Right atrium auricular region (tissue), 2 donors: ENCODE measurements at regions not wholly inside any gene's neighbourhood (a gene's known extent, or its start where the extent isn't known, plus 50 kb on each side); places are given as distances from the start of the nearest gene placed in this dataset.

Experiments used
- DNase-seq: peaks from one replicate; pipeline ENCODE4 v3.0.0-alpha.2; 2019; ENCODE audit warnings: low spot score
- H3K27ac ChIP-seq, 2 donors: fragments of 200-600 bp; sonication (generic); 1 replicate in 1 of 2; 2 replicates in 1 of 2; pipeline ENCODE4 v1.5.1; 2016 to 2019
- H3K27me3 ChIP-seq, 2 donors: fragments of 200-600 bp; sonication (generic); one replicate each; pipeline versions ENCODE4 v1.5.1 to v1.6.0; 2017 to 2019
- H3K36me3 ChIP-seq: fragments of 200-600 bp; sonication (generic); one replicate; pipeline ENCODE4 v1.5.1; 2016
- H3K4me1 ChIP-seq, 2 donors: fragments of 200-600 bp; sonication (generic); one replicate each; pipeline versions ENCODE4 v1.5.1 to v1.6.0; 2017 to 2019
- H3K4me3 ChIP-seq, 2 donors: fragments of 200-600 bp; sonication (generic); 1 replicate in 1 of 2; 2 replicates in 1 of 2; pipeline ENCODE4 v1.5.1; 2017 to 2019; ENCODE audit warnings: mild to moderate bottlenecking in 1 of 2, moderate library complexity in 1 of 2
- H3K9me3 ChIP-seq, 2 donors: fragments of 200-600 bp; sonication (generic); one replicate each; pipeline ENCODE4 v1.5.1; 2019
- TF ChIP-seq, protein P1 (sequence below), 2 donors: fragments of 200-600 bp; sonication (generic); IDR thresholded peaks; one replicate each; pipeline ENCODE4 v1.5.1; 2019; ENCODE audit warnings: antibody characterized with exemption in 2 of 2

DNA sequence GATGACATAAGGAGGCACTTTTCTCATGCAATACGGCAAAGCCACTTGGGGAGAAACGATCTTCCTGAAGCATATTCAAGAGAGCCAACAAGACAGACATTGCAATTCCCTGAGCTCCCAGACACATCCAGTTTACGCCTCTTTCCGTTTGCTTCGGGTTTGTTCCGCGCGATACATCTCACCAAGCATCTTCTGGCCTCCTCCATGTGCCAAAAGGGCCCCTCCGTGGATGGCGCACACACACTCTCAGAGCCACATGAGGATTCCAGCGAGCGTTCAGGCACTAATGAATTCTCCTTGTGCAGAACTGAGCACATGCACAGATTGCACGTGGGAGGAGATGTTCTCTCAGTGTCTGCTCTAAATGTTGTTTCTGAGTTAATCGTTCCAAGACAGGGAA, 146.7 kb upstream of the SHISA6 start:
- Histone ChIP-seq H3K4me1 (no peaks in the 10 kb centered on the region), H3K4me3 (no peak overlapping the region), H3K27me3 (no peaks in the 10 kb centered on the region), H3K9me3 (no peaks in the 10 kb centered on the region), H3K27ac (no peak overlapping the region), H3K36me3 (no peaks in the 10 kb centered on the region)
- TF ChIP-seq, protein P1, sequence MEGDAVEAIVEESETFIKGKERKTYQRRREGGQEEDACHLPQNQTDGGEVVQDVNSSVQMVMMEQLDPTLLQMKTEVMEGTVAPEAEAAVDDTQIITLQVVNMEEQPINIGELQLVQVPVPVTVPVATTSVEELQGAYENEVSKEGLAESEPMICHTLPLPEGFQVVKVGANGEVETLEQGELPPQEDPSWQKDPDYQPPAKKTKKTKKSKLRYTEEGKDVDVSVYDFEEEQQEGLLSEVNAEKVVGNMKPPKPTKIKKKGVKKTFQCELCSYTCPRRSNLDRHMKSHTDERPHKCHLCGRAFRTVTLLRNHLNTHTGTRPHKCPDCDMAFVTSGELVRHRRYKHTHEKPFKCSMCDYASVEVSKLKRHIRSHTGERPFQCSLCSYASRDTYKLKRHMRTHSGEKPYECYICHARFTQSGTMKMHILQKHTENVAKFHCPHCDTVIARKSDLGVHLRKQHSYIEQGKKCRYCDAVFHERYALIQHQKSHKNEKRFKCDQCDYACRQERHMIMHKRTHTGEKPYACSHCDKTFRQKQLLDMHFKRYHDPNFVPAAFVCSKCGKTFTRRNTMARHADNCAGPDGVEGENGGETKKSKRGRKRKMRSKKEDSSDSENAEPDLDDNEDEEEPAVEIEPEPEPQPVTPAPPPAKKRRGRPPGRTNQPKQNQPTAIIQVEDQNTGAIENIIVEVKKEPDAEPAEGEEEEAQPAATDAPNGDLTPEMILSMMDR (IDR thresholded peaks at IDR 0.05), result no peak
- no peak for DNase-seq

DNA sequence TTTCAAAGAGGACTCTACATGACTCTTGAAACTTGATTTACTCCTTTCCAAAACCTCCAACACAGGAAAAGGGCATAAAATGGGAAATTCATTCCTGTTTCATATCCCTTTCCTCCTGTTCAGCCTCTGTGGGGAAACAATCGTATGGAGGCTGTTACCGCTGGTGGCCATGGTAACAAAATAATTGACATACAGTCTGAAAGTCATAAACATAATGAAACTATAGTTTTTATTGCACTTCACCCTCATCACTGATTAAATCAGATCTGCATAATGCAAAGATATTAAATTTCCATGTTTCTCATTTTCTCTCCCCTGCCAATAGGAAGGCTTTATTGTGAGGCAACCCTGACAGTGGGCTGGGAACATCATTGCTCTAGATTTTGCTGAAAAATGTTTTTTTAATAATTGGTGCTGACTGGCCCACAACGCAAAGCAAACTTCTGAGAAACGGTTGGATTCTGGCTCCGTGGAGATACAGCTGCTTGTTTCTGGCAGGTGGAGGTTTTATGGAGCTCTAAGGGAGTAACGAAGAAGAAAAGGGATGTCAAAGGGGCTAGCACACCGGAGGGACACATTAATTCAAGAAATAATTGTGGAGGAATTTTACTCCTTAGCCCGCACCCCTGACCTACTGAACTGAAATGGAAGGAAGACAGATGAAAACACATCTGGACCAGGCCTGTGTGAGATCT, 154.2 kb upstream of the SHISA6 start:
- H3K4me1 ChIP-seq, result no peaks in the 10 kb centered on the region
- H3K4me3 ChIP-seq, result no peak overlapping the region
- TF ChIP-seq, protein P1 (IDR thresholded peaks at IDR 0.05), result no peak
- no peaks in the 10 kb centered on the region for H3K9me3 ChIP-seq
- no peaks in the 10 kb centered on the region for H3K36me3 ChIP-seq
- peaks cover 0 to 1% of the 10 kb centered on the region in 2 donors for H3K27me3 ChIP-seq
- no peak overlapping the region for H3K27ac ChIP-seq
- no peak for DNase-seq

DNA sequence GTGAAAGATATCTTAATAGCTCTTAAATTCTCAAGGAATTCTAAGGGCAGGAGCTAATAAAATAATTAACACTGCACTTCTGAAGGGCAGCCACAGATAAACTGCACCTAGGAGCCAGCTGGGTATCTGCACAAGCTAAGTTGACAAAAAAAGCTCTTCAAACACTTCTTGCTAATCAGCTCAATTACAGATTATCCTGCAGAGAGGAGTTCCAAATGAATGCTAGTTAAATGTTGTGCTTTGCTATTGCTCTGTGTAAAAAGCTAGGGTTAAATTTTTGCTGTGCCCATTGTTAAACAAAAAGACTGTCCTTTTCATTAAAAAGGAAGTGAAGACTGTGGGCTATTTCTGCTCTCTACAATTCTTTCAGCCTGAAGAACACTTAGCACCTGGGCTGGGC, 158.5 kb upstream of the SHISA6 start:
- TF ChIP-seq, protein P1 (IDR thresholded peaks at IDR 0.05), result no peak
- H3K4me3 ChIP-seq, result no peak overlapping the region
- DNase-seq, result no peak
- H3K27ac ChIP-seq, result no peak overlapping the region
- no peaks in the 10 kb centered on the region for H3K36me3 ChIP-seq
- H3K27me3 ChIP-seq, result peaks cover 0 to 2% of the 10 kb centered on the region in 2 donors
- H3K4me1 ChIP-seq, result no peaks in the 10 kb centered on the region
- H3K9me3 ChIP-seq, result no peaks in the 10 kb centered on the region

DNA sequence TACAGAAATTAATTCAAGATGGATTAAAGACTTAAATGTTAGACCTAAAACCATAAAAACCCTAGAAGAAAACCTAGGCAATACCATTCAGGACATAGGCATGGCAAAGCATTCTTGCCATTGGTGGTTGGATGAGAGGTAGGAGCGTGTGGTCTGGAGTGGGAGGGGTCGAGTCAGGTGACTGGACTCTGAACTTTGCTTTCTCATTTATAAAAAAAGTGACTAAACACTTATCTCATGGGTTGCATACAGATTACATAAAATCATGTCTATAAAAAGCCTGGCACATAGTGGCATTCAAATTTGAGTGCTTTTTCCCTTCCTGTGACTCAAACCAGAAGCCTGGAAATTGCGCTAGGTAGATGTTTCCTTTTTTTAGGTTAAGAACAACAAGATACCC, 159.7 kb upstream of the SHISA6 start:
- H3K4me3 ChIP-seq, result no peak overlapping the region
- no peaks in the 10 kb centered on the region for H3K36me3 ChIP-seq
- H3K27me3 ChIP-seq, result peaks cover 0 to 2% of the 10 kb centered on the region in 2 donors
- no peak overlapping the region for H3K27ac ChIP-seq
- H3K4me1 ChIP-seq, result no peaks in the 10 kb centered on the region
- DNase-seq, result no peak
- TF ChIP-seq, protein P1 (IDR thresholded peaks at IDR 0.05), result no peak
- H3K9me3 ChIP-seq, result no peaks in the 10 kb centered on the region

DNA sequence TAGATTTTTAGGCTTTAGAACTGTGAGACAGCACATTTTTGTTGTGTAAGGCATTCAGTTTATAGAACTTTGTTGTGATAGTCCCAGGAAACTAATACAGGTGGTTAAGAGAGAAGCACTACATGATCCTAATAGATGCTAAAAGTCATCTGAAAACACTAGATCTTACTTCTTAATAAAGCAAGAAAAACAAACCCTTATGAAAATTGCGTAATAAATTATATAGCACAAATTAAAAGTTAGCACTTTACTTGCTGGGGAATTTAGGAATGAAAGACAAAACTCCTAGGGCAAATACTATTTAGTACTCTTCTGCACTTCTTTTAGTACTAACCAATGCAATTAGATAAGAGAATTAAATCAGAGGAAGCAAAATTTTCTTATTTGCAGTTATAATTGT, 163.3 kb upstream of the SHISA6 start:
- no peaks in the 10 kb centered on the region for H3K9me3 ChIP-seq
- peaks cover 0 to 2% of the 10 kb centered on the region in 2 donors for H3K27me3 ChIP-seq
- no peak overlapping the region for H3K27ac ChIP-seq
- no peaks in the 10 kb centered on the region for H3K36me3 ChIP-seq
- H3K4me1 ChIP-seq, result no peaks in the 10 kb centered on the region
- no peak for DNase-seq
- H3K4me3 ChIP-seq, result no peak overlapping the region
- TF ChIP-seq, protein P1 (IDR thresholded peaks at IDR 0.05), result no peak

DNA sequence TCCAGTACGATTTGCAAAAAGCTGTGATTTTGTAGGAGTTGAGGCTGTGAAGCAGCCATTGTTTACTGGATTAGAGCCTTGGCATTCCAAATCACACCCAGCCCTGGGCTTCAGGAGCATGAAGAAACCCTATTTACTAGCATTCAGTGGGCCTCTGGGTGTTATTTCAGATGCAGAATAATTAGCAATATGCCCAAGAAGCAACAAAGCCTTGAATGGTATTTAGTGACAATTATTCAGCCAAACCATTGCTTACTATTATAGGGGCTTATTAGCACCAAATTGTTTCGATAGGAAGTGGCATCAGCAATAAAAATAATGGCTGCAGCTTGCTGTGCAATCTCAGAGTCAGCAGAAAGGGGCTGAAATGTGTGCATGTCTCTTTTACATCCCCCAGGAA, 166.6 kb upstream of the SHISA6 start:
- Histone ChIP-seq H3K27me3 (no peaks in the 10 kb centered on the region), H3K27ac (no peak overlapping the region), H3K4me1 (no peaks in the 10 kb centered on the region), H3K36me3 (no peaks in the 10 kb centered on the region), H3K4me3 (no peak overlapping the region), H3K9me3 (no peaks in the 10 kb centered on the region)
- no peak for DNase-seq
- TF ChIP-seq, protein P1 (IDR thresholded peaks at IDR 0.05), result no peak
